ENCODE measurements at regions not wholly inside any gene's neighbourhood (a gene's known extent, or its start where the extent isn't known, plus 50 kb on each side); places are given as distances from the start of the nearest gene placed in this dataset.
"Not testable (repeated sequence)": the region's sequence is repeated elsewhere in the genome, so short reads cannot be mapped to it uniquely, and the experiment has no call there.

DNA sequence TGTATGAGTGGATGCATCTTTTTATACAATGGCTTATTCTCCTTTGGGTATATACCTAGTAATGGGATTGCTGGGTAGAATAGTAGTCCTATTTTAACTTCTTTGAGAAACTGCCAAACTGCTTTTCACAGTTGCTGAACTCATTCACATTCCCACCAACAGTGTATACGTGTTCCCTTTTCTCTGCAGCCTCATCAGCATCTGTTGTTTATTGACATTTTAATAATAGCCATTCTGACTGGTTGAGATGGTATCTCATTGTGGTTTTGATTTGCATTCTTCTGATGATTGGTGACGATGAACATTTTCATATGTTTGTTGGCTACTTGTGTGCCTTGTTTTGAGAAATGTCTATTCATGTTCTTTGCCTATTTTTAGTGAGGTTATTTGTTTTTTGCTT lies 687.0 kb upstream of the EPHA5 start:
- no peak for DNase-seq

DNA sequence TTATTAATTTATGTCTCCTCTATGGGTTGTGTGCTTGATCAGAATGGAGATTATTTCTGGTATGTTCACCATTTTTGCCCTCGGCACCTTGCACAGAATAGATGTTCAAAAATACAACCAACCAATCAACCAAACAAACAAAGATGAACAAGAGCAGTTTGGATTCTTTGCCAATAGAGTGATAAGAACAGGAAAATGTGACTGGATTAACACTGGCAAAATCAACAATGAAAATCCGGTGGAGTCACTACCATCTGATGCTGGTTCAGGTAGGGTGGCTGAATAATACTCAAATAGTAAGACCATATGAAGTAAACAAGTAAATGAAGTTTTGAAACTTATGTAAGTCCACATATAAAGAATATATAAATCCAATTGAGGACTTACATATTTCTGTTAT lies 685.0 kb upstream of the EPHA5 start:
- DNase-seq: no peak

DNA sequence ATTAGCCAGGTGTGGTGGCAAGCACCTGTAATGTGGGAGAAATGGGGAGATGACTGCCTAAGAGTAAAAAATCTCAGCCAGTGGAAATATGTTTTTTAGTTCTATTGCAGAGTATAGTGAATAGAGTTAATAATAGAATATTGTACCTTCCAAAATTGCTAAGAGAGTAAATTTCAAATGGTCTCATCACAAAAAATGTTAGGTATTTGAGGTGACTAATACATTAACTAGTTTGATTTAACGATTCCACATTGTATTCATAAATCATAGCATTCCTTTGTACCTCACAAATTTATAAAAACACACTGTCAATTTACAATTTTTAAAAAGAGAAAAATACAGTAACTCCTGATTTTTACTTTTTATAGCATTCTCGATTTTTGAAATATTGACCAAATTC lies 681.5 kb upstream of the EPHA5 start:
- DNase-seq: no peak

DNA sequence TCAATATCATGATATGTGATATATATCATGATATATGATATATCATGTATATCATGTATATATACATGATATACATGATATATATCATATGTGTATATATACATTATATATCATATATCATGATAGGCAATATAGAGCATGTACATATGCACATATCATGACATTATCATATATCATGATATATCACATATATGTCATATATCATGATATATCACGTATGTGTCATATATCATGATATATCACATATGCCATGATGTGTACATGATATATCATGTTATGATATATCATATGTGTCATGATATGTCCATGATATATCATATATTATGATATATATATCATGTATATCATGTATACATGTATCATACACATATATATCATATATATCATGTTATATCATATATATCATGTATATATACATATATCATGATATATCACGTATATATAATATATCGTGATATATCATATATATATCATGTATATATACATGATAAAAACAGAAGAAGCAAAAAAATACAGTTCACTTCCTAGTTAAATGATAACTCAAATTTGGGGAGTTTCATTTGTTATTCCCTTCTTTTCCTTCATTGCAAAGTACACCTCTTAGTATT lies 670.1 kb upstream of the EPHA5 start:
- no peak for DNase-seq

DNA sequence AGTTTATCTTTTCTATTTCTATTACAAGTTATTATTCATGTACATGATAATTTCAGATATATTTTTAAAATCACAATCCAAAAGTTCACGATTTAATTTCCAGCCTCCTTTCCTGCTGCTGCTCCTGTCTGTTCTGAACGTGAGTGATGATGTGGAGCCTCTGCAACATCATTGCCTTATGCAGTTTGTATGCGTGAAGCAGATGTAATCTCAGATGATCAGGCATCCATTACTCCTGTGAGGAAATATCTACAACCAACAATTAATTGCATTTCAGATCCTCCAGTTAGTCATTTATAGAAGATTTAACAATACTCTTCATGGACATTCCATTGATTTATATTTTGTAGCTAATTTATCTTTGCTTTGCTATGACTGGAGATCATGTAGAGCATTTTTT lies 668.7 kb upstream of the EPHA5 start:
- DNase-seq: no peak

DNA sequence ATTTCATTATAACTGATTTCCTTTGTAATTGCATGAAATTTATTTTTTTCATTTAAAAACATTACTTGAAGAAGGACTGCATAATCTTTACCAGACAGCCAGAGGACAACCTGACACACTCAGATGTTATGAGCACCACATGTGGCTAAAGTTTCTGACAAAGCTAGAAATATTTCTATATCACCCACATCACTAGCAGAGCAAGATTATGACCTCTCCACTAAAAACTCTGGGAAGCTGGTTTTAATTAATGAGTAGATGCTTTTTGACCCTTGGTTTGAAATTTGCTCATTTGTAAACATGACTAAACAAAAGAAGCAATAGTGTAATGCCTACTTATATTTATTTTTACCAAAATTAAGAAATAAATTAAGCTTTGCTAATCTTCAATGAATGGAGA lies 661.5 kb upstream of the EPHA5 start:
- no peak for DNase-seq

DNA sequence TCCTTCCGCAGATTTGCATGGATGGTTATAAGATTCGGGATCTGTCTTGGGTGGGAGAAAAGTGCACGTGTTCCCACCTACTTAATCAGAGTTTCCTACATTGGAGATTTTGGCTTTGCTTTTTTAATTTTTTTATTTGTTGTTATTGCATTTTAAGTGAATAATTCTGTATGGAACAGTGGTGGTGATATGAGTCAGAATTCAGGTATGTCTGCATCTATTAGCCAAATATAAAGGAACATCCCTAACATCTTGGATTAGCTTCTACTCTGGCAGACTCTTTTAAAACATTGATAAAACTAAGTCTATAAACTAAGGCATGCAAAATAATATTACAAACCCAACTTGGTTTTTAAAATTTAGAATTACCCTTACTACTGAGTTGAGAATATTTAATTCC lies 659.8 kb upstream of the EPHA5 start:
- DNase-seq: no peak

DNA sequence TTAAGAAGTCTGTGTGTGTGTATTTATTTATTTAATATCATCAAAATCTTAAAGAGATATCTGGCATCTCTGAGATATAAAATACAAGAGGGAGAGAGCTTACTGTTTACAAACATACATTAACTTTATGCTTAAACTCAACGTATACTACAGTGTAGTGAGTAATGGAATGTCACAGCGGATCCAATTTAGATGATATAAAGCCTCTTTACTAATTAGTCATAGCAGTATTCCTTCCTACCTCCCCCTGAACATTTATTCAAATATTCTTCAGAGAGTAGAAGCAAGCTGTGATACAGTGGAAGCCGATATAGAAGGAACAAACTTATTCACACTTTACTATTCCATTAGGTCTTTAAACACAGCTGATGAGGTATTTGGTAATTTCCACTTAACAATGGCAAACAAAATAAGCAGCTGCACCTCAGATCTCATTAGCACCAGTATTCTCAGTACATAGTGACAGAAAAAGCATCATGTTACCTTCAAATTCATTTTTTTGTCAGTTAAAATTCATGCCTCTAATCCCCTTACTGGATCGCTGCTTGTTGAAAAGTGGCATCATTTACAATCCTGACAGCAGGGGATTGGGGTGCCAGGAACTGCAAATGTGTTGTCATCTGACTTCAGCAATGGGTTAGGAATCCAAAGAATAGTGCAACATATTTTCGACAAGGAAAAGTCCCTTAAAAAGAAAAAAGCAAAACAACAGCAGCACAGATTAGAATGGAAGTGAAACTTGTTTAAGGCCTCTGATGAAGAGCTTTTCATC lies 658.7 kb upstream of the EPHA5 start:
- DNase-seq: no peak

DNA sequence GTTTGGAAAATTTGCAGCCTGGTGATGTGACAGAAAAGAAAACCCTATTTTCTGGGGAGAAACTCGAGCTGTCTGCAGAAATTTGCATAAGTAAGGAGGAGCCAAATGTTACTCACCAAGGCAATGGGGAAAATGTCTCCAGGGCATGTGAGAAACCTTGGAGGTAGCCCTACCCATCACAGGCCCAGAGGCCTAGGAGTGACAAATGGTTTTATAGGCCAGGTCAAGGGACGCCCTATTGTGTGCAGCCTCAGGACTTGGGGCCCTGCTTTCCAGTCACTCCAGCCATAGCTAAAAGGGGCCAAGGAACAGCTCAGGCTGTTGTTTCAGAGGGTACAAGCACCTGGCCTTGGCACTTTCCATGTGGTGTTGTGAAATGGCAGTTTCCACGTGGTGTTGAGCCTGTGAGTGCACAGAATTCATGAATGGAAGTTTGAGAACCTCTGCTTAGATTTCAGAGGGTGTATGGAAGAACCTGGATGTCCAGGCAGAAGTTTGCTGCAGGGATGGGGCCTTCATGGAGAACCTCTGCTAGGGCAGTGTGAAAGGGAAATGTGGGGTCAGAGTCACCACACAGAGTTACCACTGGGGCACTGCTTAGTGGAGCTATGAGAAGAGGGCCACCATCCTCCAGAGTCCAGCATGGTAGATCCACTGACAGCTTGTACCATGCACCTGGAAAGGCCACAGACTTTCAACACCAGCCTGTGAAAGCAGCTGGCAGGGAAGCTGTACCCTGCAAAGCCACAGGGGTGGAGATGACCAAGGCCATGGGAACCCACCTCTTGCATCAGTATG lies 637.6 kb upstream of the EPHA5 start:
- no peak for DNase-seq

DNA sequence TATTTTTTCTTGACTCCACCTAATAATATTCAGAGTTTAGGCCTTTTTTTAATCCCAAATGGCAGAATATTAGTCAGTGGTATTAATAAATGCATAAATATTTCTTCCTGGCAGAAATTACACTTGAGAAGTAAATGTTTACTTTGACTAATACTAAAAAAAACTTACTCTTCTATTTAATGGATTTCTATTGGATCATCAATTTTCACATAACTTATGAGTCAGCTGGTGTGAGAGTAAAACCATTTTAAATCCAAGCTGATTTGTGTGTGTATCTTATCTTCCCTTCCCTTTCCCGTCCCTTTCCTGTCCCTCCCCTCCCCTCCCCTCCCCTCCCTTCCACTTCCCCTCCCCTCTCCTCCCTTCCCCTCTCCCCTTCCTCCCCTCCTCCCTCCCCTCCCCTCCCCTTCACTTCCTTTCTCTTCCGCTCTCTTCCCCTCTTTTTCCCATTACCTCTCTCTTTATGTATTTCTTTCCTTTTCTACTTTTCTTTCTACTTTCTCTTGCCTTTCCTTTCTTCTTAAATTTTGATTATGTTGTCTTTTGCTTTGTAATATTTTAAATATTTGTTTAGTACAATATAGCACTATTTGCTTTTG lies 630.1 kb upstream of the EPHA5 start:
- no peak for DNase-seq

DNA sequence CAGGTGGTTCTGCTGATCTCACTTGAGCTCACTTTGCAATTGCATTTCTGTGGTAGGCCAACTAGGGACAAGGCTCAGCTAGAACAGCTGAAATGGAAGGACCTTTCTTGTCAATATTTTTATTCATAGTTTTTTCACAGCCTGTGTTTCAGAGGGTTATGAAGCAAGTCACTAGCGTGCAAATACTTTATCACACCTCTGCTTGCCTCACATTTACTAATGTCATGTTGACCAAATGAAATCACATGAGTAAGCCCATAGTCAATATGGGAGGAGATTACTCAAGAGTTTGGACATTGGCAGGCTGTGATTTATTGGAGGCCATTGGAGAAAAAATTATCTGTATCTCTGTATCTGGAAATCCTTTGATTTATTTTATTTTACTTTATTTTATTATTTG lies 628.3 kb upstream of the EPHA5 start:
- no peak for DNase-seq

DNA sequence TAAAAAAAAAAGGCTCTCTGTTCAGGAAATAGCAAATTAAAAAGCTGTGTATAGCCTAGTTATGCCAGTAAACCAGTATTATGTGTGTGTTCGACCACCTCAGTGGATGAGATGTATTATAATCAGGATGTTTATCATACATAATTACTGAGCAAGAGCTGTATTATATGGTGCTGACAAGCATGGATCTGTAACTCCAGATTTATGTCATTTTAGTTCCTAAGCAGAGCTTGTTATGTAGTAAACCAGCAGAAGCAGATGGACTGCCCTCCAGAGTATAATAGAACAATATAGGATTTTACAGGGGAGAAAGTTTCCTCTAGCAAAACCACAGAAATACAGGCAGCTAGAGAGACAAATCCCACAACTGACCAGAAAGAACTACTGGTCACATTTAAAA lies 627.4 kb upstream of the EPHA5 start:
- DNase-seq: no peak

DNA sequence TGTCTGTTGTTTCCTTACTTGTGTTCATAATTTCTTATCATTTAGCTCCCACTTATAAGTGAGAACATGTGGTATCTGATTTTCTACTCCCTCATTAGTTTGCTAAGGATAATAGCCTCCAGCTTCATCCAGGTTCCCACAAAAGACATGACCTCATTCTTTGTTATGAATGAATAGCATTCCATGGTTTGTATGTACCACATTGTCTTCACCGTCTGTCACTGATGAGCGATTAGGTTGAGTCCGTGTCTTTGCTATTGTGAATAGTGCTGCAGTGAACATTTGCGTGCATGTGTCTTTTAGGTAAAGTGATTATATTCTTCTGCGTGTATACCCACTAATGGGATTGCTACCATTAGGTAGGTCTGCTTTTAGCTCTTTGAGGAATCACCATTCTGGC lies 624.3 kb upstream of the EPHA5 start:
- DNase-seq: no peak

DNA sequence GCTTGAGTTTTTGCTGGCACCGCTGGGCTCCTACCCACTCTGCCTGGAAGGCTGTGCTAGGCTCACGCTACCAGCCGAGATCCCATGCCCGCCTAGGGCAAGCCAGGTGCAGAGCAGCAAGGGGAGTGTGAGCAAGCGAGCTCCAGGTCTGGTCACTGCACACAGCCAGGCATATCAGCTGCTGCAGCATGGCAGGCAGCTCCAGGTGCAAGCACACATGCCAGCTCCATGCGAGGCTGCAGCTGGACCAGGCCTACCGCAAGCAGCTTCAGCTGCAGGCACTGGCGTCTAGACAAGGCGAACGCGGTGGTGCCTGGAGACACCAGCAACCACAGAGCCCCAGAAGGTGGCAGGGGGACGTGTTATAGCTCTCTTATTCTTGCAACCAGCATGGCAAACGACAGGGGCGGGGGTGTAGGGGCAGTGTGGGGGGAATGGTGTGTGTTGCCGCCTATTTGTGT lies 614.7 kb upstream of the EPHA5 start:
- no peak for DNase-seq

DNA sequence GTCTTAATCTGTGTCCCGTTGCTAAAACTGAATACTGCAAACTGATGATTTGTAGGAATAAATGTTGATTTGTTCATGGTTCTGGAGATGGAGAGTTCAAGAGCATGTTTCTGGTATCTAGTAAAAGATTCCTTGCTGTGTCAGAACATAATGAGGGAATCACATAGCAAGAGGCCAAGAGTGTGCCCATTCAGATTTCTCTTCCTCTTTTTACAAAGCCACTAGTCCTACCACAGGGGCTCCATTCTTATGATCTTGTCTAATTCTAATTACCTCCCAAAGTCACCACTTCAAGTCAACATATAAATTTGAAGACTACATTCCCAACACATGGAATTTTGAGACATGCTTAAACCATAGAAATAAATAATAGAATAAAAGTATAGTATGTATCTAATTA lies 608.8 kb upstream of the EPHA5 start:
- no peak for DNase-seq

DNA sequence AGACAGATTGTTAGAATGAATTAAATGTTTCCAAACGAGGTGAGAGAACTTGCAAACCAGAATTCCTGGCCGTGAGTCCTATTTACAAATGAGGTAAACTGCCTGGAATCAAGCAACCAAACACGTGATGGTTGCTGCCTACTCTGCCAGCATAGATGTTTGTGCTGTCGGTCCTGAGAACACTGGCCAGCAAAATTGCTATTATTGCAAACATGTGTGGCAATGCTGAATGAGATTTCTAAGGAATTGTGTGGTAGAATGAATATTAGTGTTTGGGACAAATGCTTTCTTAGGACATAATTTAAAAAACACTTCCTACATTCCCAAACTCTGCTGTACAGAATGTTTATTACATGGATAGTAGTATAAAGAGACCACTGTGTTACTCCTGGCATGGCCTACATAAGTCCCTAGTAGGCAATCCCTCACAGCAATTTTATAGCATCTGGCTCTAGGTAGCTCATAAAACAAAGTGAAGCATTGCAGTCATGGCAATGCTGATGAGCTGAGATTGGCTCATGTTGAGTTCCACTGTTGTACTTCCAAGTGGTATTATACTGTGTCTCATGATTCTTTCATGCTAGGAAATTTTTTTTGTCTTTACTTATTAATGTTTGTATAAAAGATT lies 605.2 kb upstream of the EPHA5 start:
- no peak for DNase-seq

DNA sequence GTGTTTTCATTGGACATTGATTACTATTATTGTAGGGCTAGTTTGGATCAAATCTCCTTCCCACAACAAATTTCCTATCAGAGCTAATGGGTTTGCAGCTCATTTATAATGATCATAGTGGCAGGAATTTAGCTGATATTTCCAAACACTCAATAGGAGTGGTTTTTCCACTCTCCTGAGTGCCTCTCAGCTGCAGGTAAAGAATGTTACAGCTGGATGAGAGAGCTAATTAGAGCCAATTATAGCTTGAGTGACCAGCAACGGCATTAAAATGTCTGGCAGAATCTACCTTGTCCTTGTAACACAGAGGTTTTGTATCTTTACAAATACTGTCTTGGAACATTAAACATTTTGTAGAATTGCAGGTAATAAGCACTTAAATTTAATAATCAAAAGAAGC lies 602.8 kb upstream of the EPHA5 start:
- no peak for DNase-seq

DNA sequence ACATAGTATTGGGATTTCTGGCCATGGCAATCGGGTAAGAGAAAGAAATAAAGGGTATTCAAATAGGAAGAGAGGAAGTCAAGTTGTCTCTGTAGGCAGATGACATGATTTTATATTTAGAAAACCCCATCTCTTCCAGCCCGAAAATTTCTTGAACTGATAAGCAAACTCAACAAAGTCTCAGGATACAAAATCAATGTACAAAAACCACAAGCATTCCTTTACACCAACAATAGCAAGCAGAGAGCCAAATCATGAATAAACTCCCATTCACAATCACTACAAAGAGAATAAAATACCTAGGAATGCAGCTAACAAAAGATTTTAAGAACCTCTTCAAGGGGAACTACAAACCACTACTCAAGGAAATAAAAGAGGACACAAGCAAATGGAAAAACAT lies 600.1 kb upstream of the EPHA5 start:
- not testable (repeated sequence) for DNase-seq

DNA sequence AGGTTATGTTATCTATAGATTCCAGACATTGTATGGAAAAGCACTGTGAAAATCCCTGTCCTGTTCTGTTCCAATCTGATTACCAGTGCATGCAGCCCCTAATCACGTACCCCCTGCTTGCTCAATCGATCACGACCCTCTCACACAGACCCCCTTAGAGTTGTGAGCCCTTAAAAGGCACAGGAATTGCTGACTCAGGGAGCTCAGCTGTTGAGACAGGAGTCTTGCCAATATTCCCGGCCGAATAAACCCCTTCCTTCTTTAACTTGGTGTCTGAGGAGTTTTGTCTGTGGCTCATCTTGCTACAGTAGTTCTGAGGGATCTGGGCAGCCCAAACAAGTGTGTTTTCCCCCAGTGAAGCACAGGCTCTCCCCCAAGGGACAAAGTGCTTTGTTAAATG lies 596.3 kb upstream of the EPHA5 start:
- DNase-seq: not testable (repeated sequence)

DNA sequence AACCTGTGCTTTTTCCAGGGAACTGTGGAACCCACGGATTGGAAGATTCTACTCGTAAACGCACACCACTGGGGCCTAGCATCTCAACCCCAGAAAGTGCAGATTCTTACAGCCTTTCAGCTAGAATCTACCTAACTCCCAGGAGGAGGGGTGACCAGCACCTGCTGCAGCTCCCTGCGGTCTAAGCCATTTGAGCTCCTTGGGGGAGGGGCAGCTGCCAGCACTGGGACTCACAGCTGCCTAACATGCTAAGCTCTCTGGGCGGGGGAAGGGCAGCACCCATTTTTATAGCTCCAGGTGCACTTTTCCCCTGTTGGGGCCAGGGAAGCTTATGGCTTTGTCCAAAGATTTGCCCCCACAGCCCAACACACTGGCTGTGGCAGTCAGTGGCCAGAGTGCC lies 595.7 kb upstream of the EPHA5 start:
- DNase-seq: no peak

DNA sequence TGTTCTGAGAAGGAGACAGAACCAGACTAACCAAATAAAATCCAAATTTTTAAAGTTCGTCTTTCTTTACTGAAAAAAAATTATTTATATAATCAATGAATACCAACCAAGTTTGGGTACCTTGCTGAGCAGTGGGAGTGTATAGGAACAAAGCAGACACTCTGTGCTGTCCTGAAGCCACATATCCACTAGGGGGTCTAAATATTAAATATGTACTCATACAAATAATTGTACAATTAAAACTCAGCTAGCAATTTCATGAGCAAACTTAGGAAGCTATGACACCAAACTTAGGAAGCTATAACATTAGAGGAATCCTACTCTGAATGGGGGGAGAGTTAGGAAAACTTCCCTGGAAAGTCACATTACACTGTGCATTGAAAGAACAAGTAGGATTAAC lies 582.0 kb upstream of the EPHA5 start:
- DNase-seq: no peak

DNA sequence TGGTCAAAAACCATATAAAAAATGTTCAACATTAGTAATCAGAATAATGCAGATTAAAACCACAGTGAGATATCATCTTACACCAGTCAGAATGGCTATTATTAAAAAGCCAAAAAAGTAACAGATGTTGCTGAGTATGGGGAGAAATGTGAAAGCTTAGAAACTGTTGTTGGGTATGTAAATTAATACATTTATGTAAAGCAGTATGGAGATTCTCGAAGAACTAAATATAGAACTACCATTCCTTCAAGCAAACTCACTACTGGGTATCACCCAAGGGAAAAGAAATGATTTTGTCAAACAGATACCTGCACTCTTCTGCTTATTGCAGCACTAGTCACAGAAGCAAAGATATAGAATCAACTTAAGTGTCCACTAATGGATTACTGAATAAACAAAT lies 576.4 kb upstream of the EPHA5 start:
- no peak for DNase-seq

DNA sequence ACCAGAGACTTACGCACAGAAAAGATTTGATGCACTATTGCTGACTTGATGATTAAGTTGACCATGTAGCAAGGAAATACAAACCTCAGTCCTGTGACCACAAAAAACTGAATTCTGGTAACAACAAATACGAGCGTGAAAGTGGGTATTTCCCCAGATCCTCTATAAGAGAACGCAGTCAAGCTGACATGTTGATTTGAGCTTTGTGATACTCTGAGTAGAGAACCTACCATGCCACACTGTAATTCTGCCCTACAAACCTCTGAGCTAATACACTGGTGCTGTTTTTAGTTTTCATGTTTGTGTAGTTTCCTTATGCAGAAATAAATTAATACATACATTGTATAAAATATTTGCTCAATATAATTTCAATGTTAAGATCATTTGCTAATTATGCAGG lies 565.6 kb upstream of the EPHA5 start:
- DNase-seq: no peak

Data from activated CD4-positive, CD25-positive, alpha-beta regulatory T cell (primary cell).